BJ (cell line): ENCODE measurements at regions not wholly inside any gene's neighbourhood (a gene's known extent, or its start where the extent isn't known, plus 50 kb on each side); places are given as distances from the start of the nearest gene placed in this dataset.

Source experiments
- CTCF ChIA-PET: fragments of 350-600 bp; formaldehyde crosslinking; extraction: SDS; loops from one replicate; lab custom pipeline; 2021; ENCODE audit warnings: antibody characterized with exemption, inconsistent platforms; lab: Yijun Ruan, JAX
- POLR2A ChIA-PET: fragments of 300-600 bp; sonication (Branson Sonifier 250); formaldehyde crosslinking; extraction: SDS; loops from one replicate; lab custom pipeline; 2021; ENCODE audit warnings: antibody characterized with exemption; lab: Charles Lee
- DNase-seq: peaks from one replicate; pipeline ENCODE4 v3.0.0-alpha.2; 2011; ENCODE audit warnings: low read depth
- H3K27me3 ChIP-seq: 2 replicates; pipeline ENCODE4 v1.6.0; 2011; ENCODE audit warnings: low read length; ENCODE audit not compliant: control insufficient read depth, insufficient read depth
- H3K36me3 ChIP-seq: 2 replicates; pipeline ENCODE4 v1.5.1; 2011; ENCODE audit warnings: low read length; ENCODE audit not compliant: control insufficient read depth, insufficient read depth
- H3K4me3 ChIP-seq: 2 replicates; pipeline ENCODE4 v1.5.1; 2011; ENCODE audit warnings: low read depth, mild to moderate bottlenecking, control low read depth, low read length
- TF ChIP-seq, protein P1 (sequence below): IDR thresholded peaks from 2 replicates; pipeline ENCODE4 v1.5.1; 2011; ENCODE audit warnings: low read depth, mild to moderate bottlenecking, control low read depth, inconsistent platforms, low read length, moderate library complexity; ENCODE audit not compliant: insufficient read depth

DNA sequence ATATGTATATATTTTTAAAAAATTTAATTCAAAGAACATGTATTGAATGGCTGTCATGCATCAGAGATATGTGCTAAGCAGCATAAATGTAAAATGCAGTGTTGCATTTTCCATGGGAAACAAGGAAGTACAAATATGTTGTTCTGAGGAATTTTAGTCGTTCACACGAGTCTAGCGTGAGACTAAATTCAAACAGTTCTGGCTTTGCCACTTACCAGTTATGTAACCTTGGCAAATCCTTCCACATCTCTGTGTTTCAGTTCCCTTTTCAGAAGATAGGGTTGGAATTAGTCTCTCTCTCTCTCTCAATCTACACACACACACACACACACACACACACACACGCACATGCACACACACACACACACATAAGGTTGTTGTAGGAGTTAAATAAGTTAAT lies 305.4 kb downstream of the UTRN start:
- no peaks in the 10 kb centered on the region; the same call in 1 of the 2 replicates for H3K36me3 ChIP-seq
- no peak for DNase-seq
- H3K4me3 ChIP-seq, result no peak overlapping the region
- no peaks in the 10 kb centered on the region for H3K27me3 ChIP-seq
- TF ChIP-seq, protein P1, sequence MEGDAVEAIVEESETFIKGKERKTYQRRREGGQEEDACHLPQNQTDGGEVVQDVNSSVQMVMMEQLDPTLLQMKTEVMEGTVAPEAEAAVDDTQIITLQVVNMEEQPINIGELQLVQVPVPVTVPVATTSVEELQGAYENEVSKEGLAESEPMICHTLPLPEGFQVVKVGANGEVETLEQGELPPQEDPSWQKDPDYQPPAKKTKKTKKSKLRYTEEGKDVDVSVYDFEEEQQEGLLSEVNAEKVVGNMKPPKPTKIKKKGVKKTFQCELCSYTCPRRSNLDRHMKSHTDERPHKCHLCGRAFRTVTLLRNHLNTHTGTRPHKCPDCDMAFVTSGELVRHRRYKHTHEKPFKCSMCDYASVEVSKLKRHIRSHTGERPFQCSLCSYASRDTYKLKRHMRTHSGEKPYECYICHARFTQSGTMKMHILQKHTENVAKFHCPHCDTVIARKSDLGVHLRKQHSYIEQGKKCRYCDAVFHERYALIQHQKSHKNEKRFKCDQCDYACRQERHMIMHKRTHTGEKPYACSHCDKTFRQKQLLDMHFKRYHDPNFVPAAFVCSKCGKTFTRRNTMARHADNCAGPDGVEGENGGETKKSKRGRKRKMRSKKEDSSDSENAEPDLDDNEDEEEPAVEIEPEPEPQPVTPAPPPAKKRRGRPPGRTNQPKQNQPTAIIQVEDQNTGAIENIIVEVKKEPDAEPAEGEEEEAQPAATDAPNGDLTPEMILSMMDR, result no peak
- CTCF ChIA-PET, result interaction anchor here (0.6 kb wide), 1 partner anchor 18 kb away, joined by 3 read pairs; no protein-coding TSS in a partner anchor
- POLR2A ChIA-PET, result no interaction called here

DNA sequence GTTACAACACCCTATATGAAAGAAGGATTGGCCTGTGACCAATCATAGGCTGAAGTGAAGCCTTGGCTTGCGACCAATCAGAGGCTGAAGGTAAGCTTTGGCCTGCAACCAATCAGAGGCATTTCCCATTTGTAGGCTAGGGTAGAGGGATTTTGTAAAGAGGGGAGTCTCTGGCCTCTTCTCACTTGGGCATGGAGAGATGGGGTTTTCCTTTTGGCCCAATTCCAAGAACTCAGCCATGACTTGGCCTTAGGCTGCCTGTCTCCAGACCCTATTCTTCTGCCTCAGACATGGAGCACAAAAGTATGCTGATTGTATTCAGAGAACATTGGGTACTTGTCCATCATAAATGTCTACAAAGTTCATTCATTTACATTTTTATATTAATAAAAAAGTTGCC lies 308.3 kb downstream of the UTRN start:
- CTCF ChIA-PET, result interaction anchor here (0.7 kb wide), 1 partner anchor 8 kb away, joined by 3 read pairs; no protein-coding TSS in a partner anchor
- H3K27me3 ChIP-seq, result no peaks in the 10 kb centered on the region
- TF ChIP-seq, protein P1, result no peak
- POLR2A ChIA-PET, result no interaction called here
- no peaks in the 10 kb centered on the region for H3K36me3 ChIP-seq
- no peak for DNase-seq
- H3K4me3 ChIP-seq, result no peak overlapping the region

DNA sequence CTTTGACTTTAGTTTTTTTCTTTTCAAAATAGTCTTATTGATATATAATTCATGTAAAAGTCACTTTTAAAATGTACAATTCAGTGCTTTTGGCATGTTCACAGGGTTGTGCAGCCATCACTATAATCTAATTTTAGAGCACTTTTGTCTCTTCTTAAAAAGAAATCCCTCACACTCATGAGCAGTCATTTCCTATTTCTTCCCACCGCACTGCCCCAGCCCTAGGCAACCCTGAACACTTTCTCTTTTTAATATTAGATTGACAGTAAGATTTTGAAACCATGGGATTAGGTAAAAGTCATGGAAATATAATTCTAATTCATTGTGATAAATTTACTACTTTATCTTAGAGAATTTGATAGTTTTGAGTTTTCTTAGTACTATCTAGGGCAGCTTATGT lies 309.4 kb downstream of the UTRN start:
- ChIA-PET CTCF (no interaction called here), POLR2A (no interaction called here)
- Histone ChIP-seq H3K4me3 (no peak overlapping the region), H3K27me3 (no peaks in the 10 kb centered on the region), H3K36me3 (no peaks in the 10 kb centered on the region)
- TF ChIP-seq, protein P1, result no peak
- no peak for DNase-seq

DNA sequence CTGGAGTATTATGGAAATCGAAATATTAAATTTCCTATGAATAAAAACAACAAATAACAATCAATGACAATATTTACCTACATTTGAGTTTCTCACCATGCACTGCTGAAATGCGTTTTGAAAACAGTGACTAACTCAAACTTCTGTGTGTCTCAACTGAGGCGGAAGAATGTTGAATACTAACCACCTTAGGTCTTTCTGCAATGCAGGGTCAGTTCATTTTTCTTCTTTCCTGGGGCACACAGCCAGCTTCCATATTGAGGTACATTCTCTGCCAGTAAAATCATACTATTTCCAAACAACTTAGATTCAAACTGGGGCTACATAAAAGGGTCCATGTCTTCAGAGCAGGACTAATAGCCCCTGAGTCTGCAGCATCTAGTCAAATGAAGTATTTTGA lies 310.1 kb downstream of the UTRN start:
- CTCF ChIA-PET, result no interaction called here
- TF ChIP-seq, protein P1, result no peak
- no peaks in the 10 kb centered on the region for H3K36me3 ChIP-seq
- POLR2A ChIA-PET, result no interaction called here
- H3K4me3 ChIP-seq, result no peak overlapping the region
- DNase-seq, result no peak
- H3K27me3 ChIP-seq, result no peaks in the 10 kb centered on the region

DNA sequence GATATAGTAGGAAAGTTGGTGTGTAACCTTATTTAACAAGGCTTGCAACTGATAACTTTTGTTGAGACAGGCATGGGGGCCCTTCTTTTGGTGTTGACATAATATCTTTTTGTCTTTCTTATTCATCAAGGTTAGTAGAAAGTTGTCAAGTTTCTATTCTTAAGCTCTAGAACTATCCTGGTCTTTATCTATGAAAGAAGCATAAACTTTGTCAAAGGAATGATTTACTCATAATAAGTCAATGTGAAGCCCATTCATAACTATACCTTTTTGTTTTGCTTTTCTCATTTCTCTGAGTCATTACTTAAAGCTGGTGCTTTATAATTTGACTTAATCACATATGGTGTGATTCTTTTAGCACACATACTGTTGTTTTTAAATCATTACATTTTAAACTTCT lies 312.4 kb downstream of the UTRN start:
- no peaks in the 10 kb centered on the region for H3K27me3 ChIP-seq
- H3K4me3 ChIP-seq, result no peak overlapping the region
- TF ChIP-seq, protein P1, result no peak
- H3K36me3 ChIP-seq, result no peaks in the 10 kb centered on the region
- DNase-seq, result no peak
- ChIA-PET POLR2A (no interaction called here), CTCF (no interaction called here)
